GM12892 (cell line): ENCODE measurements at regions not wholly inside any gene's neighbourhood (a gene's known extent, or its start where the extent isn't known, plus 50 kb on each side); places are given as distances from the start of the nearest gene placed in this dataset.

Source experiments
- POLR2A ChIP-seq: IDR thresholded peaks from 2 replicates; pipeline ENCODE4 v1.6.1; 2011; ENCODE audit warnings: low read depth, low read length, control low read depth
- POLR2AphosphoS5 ChIP-seq: IDR thresholded peaks from 2 replicates; pipeline ENCODE4 v1.6.1; 2011; ENCODE audit warnings: low read depth, low read length, control low read depth
- TAF1 ChIP-seq: IDR thresholded peaks from 2 replicates; pipeline ENCODE4 v1.6.1; 2011; ENCODE audit warnings: low read depth, mild to moderate bottlenecking, control low read depth, low read length, borderline replicate concordance

GRCh38 chr10:15445006-15445390 is 73.9 kb upstream of the FAM171A1 start:
- TF ChIP-seq POLR2A: no peak
- TF ChIP-seq POLR2AphosphoS5: no peak
- TF ChIP-seq TAF1: no peak
